Sigmoid colon (tissue), 6 donors: ENCODE measurements at regions not wholly inside any gene's neighbourhood (a gene's known extent, or its start where the extent isn't known, plus 50 kb on each side); places are given as distances from the start of the nearest gene placed in this dataset.

Experiments used
- DNase-seq: peaks from one replicate; pipeline ENCODE4 v3.0.0-alpha.2; 2019
- H3K27ac ChIP-seq, 4 donors: fragments of 200-600 bp; sonication (generic); one replicate each; pipeline ENCODE4 v1.5.1; 2016 to 2019; ENCODE audit warnings: mild to moderate bottlenecking in 1 of 4
- H3K27me3 ChIP-seq, 3 donors: fragments of 200-600 bp; sonication (generic); one replicate each; pipeline ENCODE4 v1.5.1; 2019; ENCODE audit warnings: mild to moderate bottlenecking in 1 of 3
- H3K36me3 ChIP-seq, 4 donors: fragments of 200-600 bp; sonication (generic); one replicate each; pipeline ENCODE4 v1.5.1; 2016 to 2019
- H3K4me1 ChIP-seq, 4 donors: fragments of 200-600 bp; sonication (generic); one replicate each; pipeline ENCODE4 v1.5.1; 2017 to 2019
- H3K4me3 ChIP-seq, 4 donors: fragments of 200-600 bp; sonication (generic); one replicate each; pipeline ENCODE4 v1.5.1; 2017 to 2019; ENCODE audit warnings: mild to moderate bottlenecking in 2 of 4, moderate library complexity in 1 of 4
- H3K9me3 ChIP-seq, 4 donors: fragments of 200-600 bp in 3 of 4; sonication (generic) in 3 of 4; one replicate each; pipeline versions ENCODE4 v1.5.1 to v1.6.1; 2013 to 2019
- CTCF ChIP-seq, 4 experiments: fragments of 450-650 bp in 3 of 4; fragments of 200-600 bp in 1 of 4; IDR thresholded peaks; one replicate each; pipeline ENCODE4 v1.5.1; 2016 to 2019; ENCODE audit warnings: antibody characterized with exemption in 4 of 4, mild to moderate bottlenecking in 3 of 4, moderate library complexity in 2 of 4
- EP300 ChIP-seq, 4 donors: sonication (generic); formaldehyde crosslinking; IDR thresholded peaks; one replicate each; pipeline ENCODE4 v1.6.1; 2017; ENCODE audit warnings: antibody characterized with exemption in 4 of 4
- POLR2A ChIP-seq, 2 donors: fragments of 450-650 bp; IDR thresholded peaks; one replicate each; pipeline ENCODE4 v1.6.1; 2016; ENCODE audit warnings: antibody characterized with exemption in 2 of 2, mild to moderate bottlenecking in 2 of 2, moderate library complexity in 2 of 2
- POLR2AphosphoS5 ChIP-seq, 4 donors: sonication (generic); formaldehyde crosslinking; IDR thresholded peaks; one replicate each; pipeline ENCODE4 v1.6.1; 2017; ENCODE audit warnings: antibody characterized with exemption in 4 of 4
- WGBS, 2 donors: extraction: QIAGEN DNeasy Blood & Tissue Kit; methylation state at CpG; one replicate each; pipeline ENCODE4 v1.1.7; 2013; 5-methylcytosine and 5-hydroxymethylcytosine counted together
- intact Hi-C: fragments of 100-400 bp; cut with DNase I; formaldehyde crosslinking; loops from one replicate; pipeline ENCODE4 v1.15.1; 2023
- donor health status: healthy with polysubstance abuse.
- donor health status: healthy.

- no peaks in the 10 kb centered on the region for H3K9me3 ChIP-seq
- intact Hi-C loops = no loop called here
- no peaks in the 10 kb centered on the region for H3K27me3 ChIP-seq
- H3K4me3 ChIP-seq = no peak overlapping the region
- WGBS, 2 donors = 53 to 71% methylated on average over 3 of the region's 3 CpGs
- no peak overlapping the region for H3K27ac ChIP-seq
- no peaks in the 10 kb centered on the region for H3K36me3 ChIP-seq
- no peak for DNase-seq
- no peak for TF ChIP-seq EP300 (IDR thresholded peaks at IDR 0.05)
- TF ChIP-seq POLR2AphosphoS5 (IDR thresholded peaks at IDR 0.05) = no peak
- TF ChIP-seq POLR2A (IDR thresholded peaks at IDR 0.05) = no peak
- TF ChIP-seq CTCF (IDR thresholded peaks at IDR 0.05) = no peak
- peaks cover 0 to 6% (median 0%) of the 10 kb centered on the region in 4 donors for H3K4me1 ChIP-seq
Observed at GRCh38 chrX:7269991-7270390, 122.0 kb upstream of the PUDP start.

- Histone ChIP-seq H3K4me3 (no peak overlapping the region), H3K36me3 (no peaks in the 10 kb centered on the region), H3K9me3 (no peaks in the 10 kb centered on the region), H3K27ac (no peak overlapping the region), H3K4me1 (peaks cover 0 to 6% (median 0%) of the 10 kb centered on the region in 4 donors), H3K27me3 (no peaks in the 10 kb centered on the region)
- intact Hi-C loops = no loop called here
- 85% methylated on average over 5 of the region's 5 CpGs for WGBS, 2 donors
- DNase-seq = no peak
- TF ChIP-seq POLR2AphosphoS5 (IDR thresholded peaks at IDR 0.05) = no peak
- no peak for TF ChIP-seq POLR2A (IDR thresholded peaks at IDR 0.05)
- no peak for TF ChIP-seq CTCF (IDR thresholded peaks at IDR 0.05)
- no peak for TF ChIP-seq EP300 (IDR thresholded peaks at IDR 0.05)
Observed at GRCh38 chrX:7269589-7269988, 121.6 kb upstream of the PUDP start.

GRCh38 chrX:7266288-7266687 lies 118.3 kb upstream of the PUDP start:
- Histone ChIP-seq H3K27ac (no peak overlapping the region), H3K36me3 (no peaks in the 10 kb centered on the region), H3K9me3 (no peaks in the 10 kb centered on the region), H3K4me3 (no peak overlapping the region), H3K4me1 (peaks cover 0 to 6% (median 0%) of the 10 kb centered on the region in 4 donors), H3K27me3 (no peaks in the 10 kb centered on the region)
- WGBS, 2 donors = 96 to 100% methylated on average over 1 of the region's 1 CpG
- intact Hi-C loops = no loop called here
- no peak for DNase-seq
- TF ChIP-seq POLR2A (IDR thresholded peaks at IDR 0.05) (no peak), CTCF (IDR thresholded peaks at IDR 0.05) (no peak), POLR2AphosphoS5 (IDR thresholded peaks at IDR 0.05) (no peak), EP300 (IDR thresholded peaks at IDR 0.05) (no peak)

- Histone ChIP-seq H3K4me3 (no peak overlapping the region), H3K27me3 (no peaks in the 10 kb centered on the region), H3K36me3 (no peaks in the 10 kb centered on the region), H3K4me1 (no peaks in the 10 kb centered on the region), H3K9me3 (no peaks in the 10 kb centered on the region), H3K27ac (no peak overlapping the region)
- intact Hi-C loops = no loop called here
- WGBS, 2 donors = 86 to 99% methylated on average over 2 of the region's 2 CpGs
- TF ChIP-seq POLR2AphosphoS5 (IDR thresholded peaks at IDR 0.05) = no peak
- TF ChIP-seq EP300 (IDR thresholded peaks at IDR 0.05) = no peak
- no peak for TF ChIP-seq CTCF (IDR thresholded peaks at IDR 0.05)
- TF ChIP-seq POLR2A (IDR thresholded peaks at IDR 0.05) = no peak
- no peak for DNase-seq
Observed at GRCh38 chrX:7264399-7264798, 116.4 kb upstream of the PUDP start.

- 72 to 83% methylated on average over 3 of the region's 3 CpGs for WGBS, 2 donors
- Histone ChIP-seq H3K9me3 (no peaks in the 10 kb centered on the region), H3K27me3 (no peaks in the 10 kb centered on the region), H3K4me1 (no peaks in the 10 kb centered on the region), H3K36me3 (no peaks in the 10 kb centered on the region), H3K27ac (no peak overlapping the region), H3K4me3 (no peak overlapping the region)
- no peak for DNase-seq
- intact Hi-C loops = no loop called here
- no peak for TF ChIP-seq POLR2A (IDR thresholded peaks at IDR 0.05)
- TF ChIP-seq EP300 (IDR thresholded peaks at IDR 0.05) = no peak
- no peak for TF ChIP-seq CTCF (IDR thresholded peaks at IDR 0.05)
- no peak for TF ChIP-seq POLR2AphosphoS5 (IDR thresholded peaks at IDR 0.05)
Observed at GRCh38 chrX:7263961-7264360, 116.0 kb upstream of the PUDP start.
